Choroid plexus epithelial cell (primary cell): ENCODE measurements at regions not wholly inside any gene's neighbourhood (a gene's known extent, or its start where the extent isn't known, plus 50 kb on each side); places are given as distances from the start of the nearest gene placed in this dataset.

Experiments
- DNase-seq: peaks from one replicate; pipeline ENCODE4 v3.0.0-alpha.2; 2010; ENCODE audit warnings: low read depth
- H3K4me3 ChIP-seq: 2 replicates; pipeline ENCODE4 v1.5.1; 2011; ENCODE audit warnings: low read depth, mild to moderate bottlenecking, control low read depth, low read length, moderate library complexity
- CTCF ChIP-seq: conservative IDR thresholded peaks from 2 replicates; pipeline ENCODE4 v1.5.1; 2011; ENCODE audit warnings: low read depth, mild to moderate bottlenecking, control low read depth, inconsistent platforms, low read length, moderate library complexity

DNA sequence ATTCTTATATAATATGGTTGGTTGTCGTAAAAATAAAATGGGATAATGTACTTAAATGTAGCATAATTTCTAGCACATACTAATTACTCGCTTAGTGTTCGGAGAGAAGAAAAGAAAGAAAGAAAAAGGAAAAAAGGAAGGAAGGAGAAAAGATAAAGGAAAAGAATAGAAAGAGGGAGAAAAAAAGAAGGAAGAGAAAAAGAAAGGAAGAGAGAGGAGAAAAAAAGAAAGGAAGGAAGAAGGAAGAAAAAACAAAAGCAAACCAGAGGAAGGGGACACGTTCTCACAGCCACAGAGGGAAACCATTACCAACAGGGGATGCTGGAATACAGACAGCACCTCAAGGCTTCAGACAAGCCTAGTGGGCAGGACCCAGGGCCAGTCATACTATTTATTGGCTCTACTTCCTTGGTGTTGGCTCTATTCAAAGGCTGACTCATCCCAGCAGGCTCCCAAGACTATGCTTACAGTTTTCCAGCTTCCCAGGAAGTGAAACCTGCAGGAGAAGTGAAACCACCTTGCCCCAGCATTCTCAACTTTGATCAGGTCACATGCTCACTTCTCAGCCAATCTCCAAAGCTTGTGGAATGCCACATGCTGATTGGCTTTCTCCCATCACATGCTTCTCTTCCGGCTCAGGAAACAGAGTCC, 273.5 kb upstream of the IRX5 start:
- peak; percentile 29 for DNase-seq
- no peak for TF ChIP-seq CTCF
- no peak overlapping the region for H3K4me3 ChIP-seq

- H3K4me3 ChIP-seq = peak overlapping the region; percentile 33
- no peak for TF ChIP-seq CTCF
- peak; percentile 49 for DNase-seq
Observed at GRCh38 chr16:54655121-54655590, 275.5 kb upstream of the IRX5 start.

DNA sequence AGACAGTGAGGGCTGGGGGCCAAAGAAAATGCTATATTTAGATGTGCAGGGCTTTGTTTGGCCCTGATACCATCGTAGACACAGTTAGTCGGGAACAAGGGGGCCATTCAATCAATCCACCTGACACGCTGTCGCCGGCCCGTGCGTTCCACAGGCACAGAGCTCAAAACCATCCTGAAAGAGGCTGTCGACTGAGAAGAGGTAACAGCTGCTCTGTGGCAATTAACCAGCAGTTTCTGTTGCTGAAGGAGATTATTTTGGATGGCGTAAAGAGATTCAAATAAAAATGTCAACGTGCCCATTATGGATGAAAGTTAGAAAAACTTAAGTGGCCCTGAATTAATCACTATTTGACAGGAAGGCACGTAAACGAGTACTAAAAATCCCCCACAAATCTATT, 276.2 kb upstream of the IRX5 start:
- no peak for TF ChIP-seq CTCF
- H3K4me3 ChIP-seq = no peak overlapping the region
- DNase-seq = no peak

DNA sequence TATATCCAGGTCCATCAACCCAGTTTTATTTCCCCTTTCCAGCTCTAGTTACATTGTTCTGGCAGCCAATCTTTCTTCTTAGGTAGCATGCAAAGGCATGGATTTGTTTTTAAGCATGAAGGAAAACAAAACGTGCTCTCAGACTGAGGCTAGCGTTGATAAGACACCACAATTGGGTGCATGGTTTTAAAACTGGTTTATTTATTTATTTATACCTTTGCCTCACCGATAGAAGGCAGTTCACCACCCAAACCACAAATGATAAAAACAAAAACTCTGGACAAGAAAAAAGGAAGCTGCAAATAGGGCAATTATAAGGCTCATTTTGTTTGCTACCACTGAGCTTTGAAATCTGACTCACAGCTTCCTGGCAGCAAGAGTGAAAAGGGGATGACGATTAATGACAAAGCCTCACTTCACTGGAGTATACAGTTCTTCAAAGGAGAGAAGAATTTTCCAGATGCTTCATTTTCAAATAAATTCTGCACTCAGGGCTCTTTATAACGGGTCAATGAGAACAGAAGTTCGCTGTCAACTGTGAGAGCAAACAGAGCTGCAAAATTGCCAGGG, 278.4 kb upstream of the IRX5 start:
- DNase-seq = no peak
- TF ChIP-seq CTCF = no peak
- H3K4me3 ChIP-seq = no peak overlapping the region

DNA sequence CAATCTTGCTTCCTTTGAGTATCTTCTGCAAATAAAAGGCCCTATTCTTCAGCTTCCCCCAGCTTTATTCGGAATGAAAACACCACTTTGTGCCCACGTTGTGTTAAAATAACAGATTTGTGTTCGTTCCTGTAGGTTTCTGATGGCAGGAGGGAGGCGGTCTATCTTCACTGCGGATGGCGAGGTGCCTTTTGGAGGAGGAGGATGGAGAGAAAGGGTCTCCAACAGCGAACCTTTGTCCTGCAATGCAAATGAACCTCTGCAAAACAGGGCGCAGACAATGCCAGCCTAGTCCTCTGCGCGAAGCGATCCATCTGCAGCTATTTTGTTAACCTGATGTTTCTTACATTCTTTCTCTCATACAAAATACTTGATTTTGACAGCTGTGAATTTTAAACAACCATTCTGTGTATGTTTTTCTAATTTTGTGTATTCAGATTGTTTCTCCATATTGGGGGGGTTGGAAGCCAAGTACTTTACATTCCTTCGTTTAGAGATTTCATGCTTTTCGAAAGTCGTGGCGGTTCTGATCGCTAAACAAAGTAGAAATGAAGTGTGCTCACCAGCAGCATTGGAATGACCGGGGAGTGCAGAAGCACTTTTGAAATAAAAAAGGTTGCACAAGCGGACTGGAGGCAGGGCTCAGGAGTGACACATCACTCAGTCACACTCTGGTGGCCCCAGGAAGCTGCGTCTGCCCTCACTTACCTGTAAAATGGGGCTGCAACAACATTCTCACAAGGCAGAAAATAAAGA, 279.0 kb upstream of the IRX5 start:
- TF ChIP-seq CTCF = no peak
- no peak overlapping the region for H3K4me3 ChIP-seq
- no peak for DNase-seq

GRCh38 chr16:54649876-54650275, 280.8 kb upstream of the IRX5 start:
- no peak for DNase-seq
- H3K4me3 ChIP-seq = no peak overlapping the region
- TF ChIP-seq CTCF = no peak
